Tibial artery (tissue), 4 donors: ENCODE measurements at regions not wholly inside any gene's neighbourhood (a gene's known extent, or its start where the extent isn't known, plus 50 kb on each side); places are given as distances from the start of the nearest gene placed in this dataset.

Experiments
- DNase-seq, 2 donors: peaks; one replicate each; pipeline ENCODE4 v3.0.0-alpha.2; 2019
- H3K27ac ChIP-seq, 2 donors: fragments of 200-600 bp; sonication (generic) in 1 of 2; 1 replicate in 1 of 2; 2 replicates in 1 of 2; pipeline ENCODE4 v1.5.1; 2018 to 2019; ENCODE audit warnings: mild to moderate bottlenecking in 1 of 2
- H3K27me3 ChIP-seq, 2 donors: fragments of 200-600 bp; sonication (generic) in 1 of 2; one replicate each; pipeline versions ENCODE4 v1.5.1 to v1.6.0; 2016 to 2019
- H3K36me3 ChIP-seq, 3 donors: fragments of 200-600 bp; sonication (generic) in 2 of 3; one replicate each; pipeline ENCODE4 v1.5.1; 2016 to 2019; ENCODE audit warnings: mild to moderate bottlenecking in 2 of 3
- H3K4me1 ChIP-seq, 4 donors: fragments of 200-600 bp; sonication (generic) in 2 of 4; 1 replicate in 3 of 4; 2 replicates in 1 of 4; pipeline ENCODE4 v1.5.1; 2016 to 2019
- H3K4me3 ChIP-seq, 2 donors: fragments of 200-600 bp; sonication (generic) in 1 of 2; 1 replicate in 1 of 2; 2 replicates in 1 of 2; pipeline ENCODE4 v1.5.1; 2018 to 2019; ENCODE audit warnings: mild to moderate bottlenecking in 2 of 2
- H3K9me3 ChIP-seq, 3 donors: fragments of 200-600 bp; sonication (generic) in 1 of 3; one replicate each; pipeline ENCODE4 v1.5.1; 2016 to 2019
- CTCF ChIP-seq, 2 experiments: fragments of 200-600 bp in 1 of 2; fragments of 450-650 bp in 1 of 2; IDR thresholded peaks; one replicate each; pipeline ENCODE4 v1.5.1; 2017 to 2019; ENCODE audit warnings: antibody characterized with exemption in 2 of 2, mild to moderate bottlenecking in 1 of 2, moderate library complexity in 1 of 2
- intact Hi-C: fragments of 100-400 bp; cut with DNase I; formaldehyde crosslinking; loops from one replicate; pipeline ENCODE4 v1.15.0; 2023; ENCODE audit warnings: low total_unique reads

- no peak overlapping the region for H3K27ac ChIP-seq
- H3K4me1 ChIP-seq, result no peaks in the 10 kb centered on the region
- no peaks in the 10 kb centered on the region for H3K36me3 ChIP-seq
- no peak for DNase-seq
- no peak for TF ChIP-seq CTCF (IDR thresholded peaks at IDR 0.05)
- intact Hi-C loops, result no loop called here
- H3K27me3 ChIP-seq, result no peaks in the 10 kb centered on the region
- peaks cover 0 to 7% (median 0%) of the 10 kb centered on the region in 3 donors for H3K9me3 ChIP-seq
- no peak overlapping the region for H3K4me3 ChIP-seq
Observed at GRCh38 chr3:95775486-95776094, 1038.8 kb upstream of the EPHA6 start.

- Histone ChIP-seq H3K4me3 (no peak overlapping the region), H3K27ac (no peak overlapping the region), H3K9me3 (no peaks in the 10 kb centered on the region), H3K27me3 (no peaks in the 10 kb centered on the region), H3K4me1 (no peaks in the 10 kb centered on the region), H3K36me3 (no peaks in the 10 kb centered on the region)
- no peak for DNase-seq
- intact Hi-C loops, result no loop called here
- TF ChIP-seq CTCF (IDR thresholded peaks at IDR 0.05), result no peak
Observed at GRCh38 chr3:95781598-95781997, 1032.8 kb upstream of the EPHA6 start.

- no peak for DNase-seq
- intact Hi-C loops, result no loop called here
- H3K9me3 ChIP-seq, result no peaks in the 10 kb centered on the region
- H3K4me3 ChIP-seq, result no peak overlapping the region
- H3K36me3 ChIP-seq, result no peaks in the 10 kb centered on the region
- no peak for TF ChIP-seq CTCF (IDR thresholded peaks at IDR 0.05)
- no peaks in the 10 kb centered on the region for H3K27me3 ChIP-seq
- H3K27ac ChIP-seq, result no peak overlapping the region
- H3K4me1 ChIP-seq, result no peaks in the 10 kb centered on the region
Observed at GRCh38 chr3:95789111-95789510, 1025.3 kb upstream of the EPHA6 start.

- no peak for DNase-seq
- TF ChIP-seq CTCF (IDR thresholded peaks at IDR 0.05), result no peak
Observed at GRCh38 chr3:95797081-95797480, 1017.3 kb upstream of the EPHA6 start.

GRCh38 chr3:95798628-95799027 is 1015.8 kb upstream of the EPHA6 start:
- TF ChIP-seq CTCF (IDR thresholded peaks at IDR 0.05), result no peak
- Histone ChIP-seq H3K4me1 (no peaks in the 10 kb centered on the region), H3K36me3 (no peaks in the 10 kb centered on the region), H3K4me3 (no peak overlapping the region), H3K27me3 (no peaks in the 10 kb centered on the region), H3K9me3 (no peaks in the 10 kb centered on the region), H3K27ac (no peak overlapping the region)
- DNase-seq, result no peak
- intact Hi-C loops, result no loop called here

More at GRCh38 chr3:95797081-95797480, 1017.3 kb upstream of the EPHA6 start:
- H3K27ac ChIP-seq, result no peak overlapping the region
- H3K9me3 ChIP-seq, result no peaks in the 10 kb centered on the region
- H3K4me1 ChIP-seq, result no peaks in the 10 kb centered on the region
- no peaks in the 10 kb centered on the region for H3K36me3 ChIP-seq
- intact Hi-C loops, result no loop called here
- no peak overlapping the region for H3K4me3 ChIP-seq
- no peaks in the 10 kb centered on the region for H3K27me3 ChIP-seq

GRCh38 chr3:95810462-95810861 is 1003.9 kb upstream of the EPHA6 start:
- intact Hi-C loops, result no loop called here
- no peaks in the 10 kb centered on the region for H3K9me3 ChIP-seq
- H3K4me3 ChIP-seq, result no peak overlapping the region

More at GRCh38 chr3:95810462-95810861, 1003.9 kb upstream of the EPHA6 start:
- no peak for DNase-seq
- Histone ChIP-seq H3K27ac (no peak overlapping the region), H3K27me3 (no peaks in the 10 kb centered on the region), H3K4me1 (no peaks in the 10 kb centered on the region), H3K36me3 (no peaks in the 10 kb centered on the region)
- TF ChIP-seq CTCF (IDR thresholded peaks at IDR 0.05), result no peak
